Activated CD4-positive, alpha-beta T cell treated with anti-CD3 and anti-CD28 coated beads for 4 hours (primary cell): ENCODE measurements at regions not wholly inside any gene's neighbourhood (a gene's known extent, or its start where the extent isn't known, plus 50 kb on each side); places are given as distances from the start of the nearest gene placed in this dataset.

Experiments
- DNase-seq, 2 donors: peaks; one replicate each; pipeline ENCODE4 v3.0.0-alpha.2; 2020

DNA sequence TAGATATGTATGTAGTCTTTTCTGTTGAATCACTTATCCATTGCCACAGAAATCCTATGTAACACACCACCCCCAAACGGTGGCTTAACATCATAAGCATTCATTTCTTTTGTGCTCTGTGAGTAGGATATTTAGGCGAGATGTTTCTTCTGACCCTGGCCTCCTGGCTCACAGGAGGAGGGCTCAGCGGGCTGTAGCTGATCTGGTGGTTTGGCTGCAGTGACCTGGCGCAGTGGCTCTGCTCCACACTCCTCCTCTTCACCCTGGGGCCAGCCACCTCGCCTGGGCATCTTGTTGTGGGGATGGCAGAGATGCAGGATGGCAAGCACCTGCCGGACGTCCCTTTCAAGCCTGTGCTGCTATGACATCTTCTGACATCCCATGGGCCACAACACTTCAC is 147.1 kb upstream of the IRS2 start:
- DNase-seq, result no peak

GRCh38 chr13:109924376-109924775 is 138.0 kb upstream of the IRS2 start:
- DNase-seq, result no peak

- DNase-seq, result no peak
Measured at GRCh38 chr13:109922518-109922917, 136.1 kb upstream of the IRS2 start.

- no peak for DNase-seq
Measured at GRCh38 chr13:109919715-109920375, 133.5 kb upstream of the IRS2 start.

DNA sequence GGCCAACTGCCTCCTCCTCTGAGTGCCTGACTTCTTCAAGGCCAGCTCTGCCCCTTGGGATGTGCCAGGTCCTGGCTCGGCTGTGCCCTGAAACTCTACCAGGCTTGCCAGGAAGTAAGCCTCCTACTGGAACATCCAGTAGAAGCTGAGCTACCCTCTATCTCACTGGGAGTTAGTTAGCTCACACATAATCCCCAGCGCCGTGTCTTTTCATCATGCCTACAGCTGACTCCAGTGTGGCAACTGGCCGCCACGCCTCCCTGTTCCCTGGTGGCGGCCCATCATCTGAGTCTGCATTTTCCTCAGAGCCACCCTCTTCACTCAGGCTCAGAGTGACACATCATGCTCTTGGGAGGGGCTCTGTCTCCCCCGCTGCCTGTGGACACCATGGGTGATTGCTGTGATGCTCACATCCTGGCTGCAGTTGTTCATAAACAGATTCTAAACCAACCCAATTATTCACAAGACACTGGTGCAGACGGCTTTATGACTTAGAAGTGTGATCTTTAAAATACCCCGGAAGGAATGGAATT is 131.9 kb upstream of the IRS2 start:
- no peak for DNase-seq

GRCh38 chr13:109917422-109917821 is 131.0 kb upstream of the IRS2 start:
- DNase-seq, result no peak

DNA sequence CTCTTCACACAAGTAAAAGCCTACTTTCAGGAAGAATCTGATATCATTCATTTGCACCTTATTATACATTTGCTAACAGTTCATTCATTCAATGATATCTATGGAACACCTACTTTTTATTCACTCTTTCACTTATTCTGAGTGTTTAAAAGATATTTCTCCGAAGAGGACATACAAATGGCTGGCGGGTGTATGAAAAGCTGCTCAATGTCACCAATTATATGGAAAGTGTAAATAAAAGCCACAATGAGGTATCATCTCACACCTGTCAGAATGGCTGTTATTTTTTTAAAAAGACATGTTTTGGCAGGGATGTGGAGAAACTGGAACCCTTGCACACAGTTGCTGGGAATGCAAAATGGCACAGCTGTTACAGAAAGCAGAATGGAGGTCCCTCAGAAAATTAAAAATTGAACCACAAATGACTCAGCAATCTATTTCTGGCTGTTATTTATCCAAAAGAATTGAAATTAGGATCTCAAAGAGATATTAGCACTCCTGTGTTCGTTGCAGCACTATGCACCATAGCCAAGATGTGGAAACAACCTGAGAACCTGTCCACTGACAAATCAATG is 127.6 kb upstream of the IRS2 start:
- DNase-seq, result no peak

DNA sequence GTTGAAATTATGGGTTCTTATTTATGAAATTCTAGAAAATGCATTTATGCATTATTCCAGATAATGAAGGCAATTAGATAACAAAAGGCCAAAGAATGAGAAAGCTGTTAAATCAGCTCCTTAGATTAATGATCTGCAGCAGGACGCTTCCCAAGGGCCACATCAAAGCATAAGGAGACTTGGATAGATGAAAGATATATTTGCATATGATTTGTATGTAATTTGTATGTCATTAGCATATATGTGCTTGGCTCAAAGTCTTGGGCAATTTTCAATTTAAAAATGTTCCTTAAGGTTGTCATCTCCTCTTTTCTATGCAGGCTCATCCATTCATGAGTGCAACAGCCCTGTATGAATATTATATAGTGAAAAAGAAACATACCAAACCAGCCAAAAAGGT is 126.8 kb upstream of the IRS2 start:
- DNase-seq, result no peak

DNA sequence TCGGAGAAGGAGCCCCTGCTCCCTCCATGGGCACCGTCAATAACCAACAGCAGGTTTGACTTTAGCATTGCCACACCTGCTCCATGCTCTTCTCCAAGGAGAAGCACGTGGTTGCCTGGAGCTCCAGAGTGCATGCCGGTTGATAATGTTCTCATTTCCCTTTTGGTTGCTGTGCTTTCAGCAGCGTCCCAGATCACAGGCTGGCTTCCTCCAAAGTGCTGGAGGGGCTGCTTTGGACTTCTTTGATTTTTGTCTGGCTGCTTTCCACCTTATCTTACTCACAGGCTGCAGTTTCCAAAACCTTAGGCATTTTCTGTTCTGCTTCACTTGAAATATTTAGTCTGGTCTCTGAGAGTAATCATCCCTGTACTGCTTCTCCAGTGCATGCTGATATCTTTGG is 123.8 kb upstream of the IRS2 start:
- no peak for DNase-seq

DNA sequence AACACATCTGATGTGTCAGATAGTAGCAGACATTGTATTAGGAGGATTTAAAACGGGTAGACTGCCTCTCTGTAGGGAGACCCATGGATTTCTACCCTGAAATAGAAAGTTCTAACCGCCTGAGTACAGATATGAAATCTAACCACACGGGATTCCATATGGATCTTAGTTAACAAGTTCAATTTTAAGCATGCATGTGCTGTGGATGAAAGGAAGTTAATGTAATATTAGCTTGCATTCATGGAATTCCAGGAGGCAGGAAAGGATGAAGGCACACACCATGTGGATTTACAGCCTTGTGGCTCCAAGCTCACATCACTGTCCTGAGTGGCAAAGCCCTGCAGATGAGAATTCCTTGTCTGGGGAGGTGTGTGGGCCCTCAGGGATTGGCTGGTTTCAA is 120.6 kb upstream of the IRS2 start:
- DNase-seq, result no peak

DNA sequence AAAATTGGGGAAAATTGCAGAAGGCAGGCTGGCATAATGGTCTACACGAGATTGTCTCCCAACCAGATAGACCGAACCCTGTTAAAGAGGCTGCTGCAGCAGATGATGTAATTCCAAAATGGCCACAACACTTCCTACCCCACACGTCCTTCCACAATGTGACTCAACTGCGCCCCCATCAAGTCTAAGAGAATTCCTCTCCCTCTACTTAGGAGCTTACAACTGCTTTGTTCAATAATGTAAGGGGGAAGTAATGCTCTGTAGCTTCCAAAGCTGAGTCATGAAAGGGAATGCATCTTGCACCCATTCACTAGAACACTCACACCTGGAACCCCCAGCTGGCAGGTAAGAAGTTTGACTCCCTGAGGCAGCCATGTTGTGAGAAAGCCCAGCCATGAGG is 117.8 kb upstream of the IRS2 start:
- no peak for DNase-seq

DNA sequence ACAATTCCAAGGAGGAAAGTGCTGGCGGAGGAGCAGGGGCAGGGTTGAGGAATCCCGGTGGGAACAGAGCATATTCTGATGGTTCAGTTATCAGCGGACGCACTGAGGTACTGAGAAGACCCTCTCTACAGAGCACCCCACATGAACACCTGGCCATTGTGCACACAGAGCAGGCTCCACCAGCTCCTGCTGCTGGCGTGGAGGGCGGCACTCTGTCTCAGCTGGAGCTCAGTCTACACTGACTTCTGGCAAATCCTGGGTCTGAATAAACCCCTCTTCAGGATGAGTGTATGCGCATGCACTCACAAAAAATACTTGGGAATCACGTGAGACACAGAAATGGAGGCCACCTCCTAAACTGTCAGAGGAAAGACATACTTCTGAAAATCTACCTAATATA is 114.4 kb upstream of the IRS2 start:
- DNase-seq, result no peak

DNA sequence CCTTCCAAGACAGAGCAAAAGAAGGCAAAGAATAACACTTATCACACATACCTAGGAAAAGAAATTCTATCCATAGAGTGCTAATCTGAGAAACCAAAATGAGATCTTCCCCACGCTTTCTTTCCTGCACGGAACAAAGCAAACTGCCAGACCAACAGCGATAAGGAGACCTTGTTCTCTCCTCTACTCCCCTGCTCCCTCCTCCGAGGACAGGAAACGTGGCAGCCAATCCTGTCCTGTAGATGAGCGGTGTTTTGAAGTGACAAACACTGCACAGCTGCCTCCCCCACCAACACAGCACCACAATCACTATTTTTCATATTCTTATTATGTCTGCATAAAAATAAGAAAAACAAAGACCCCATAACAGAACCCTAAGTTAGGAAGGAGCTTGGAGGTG is 113.9 kb upstream of the IRS2 start:
- no peak for DNase-seq

- DNase-seq, result no peak
Measured at GRCh38 chr13:109899748-109900147, 113.4 kb upstream of the IRS2 start.

DNA sequence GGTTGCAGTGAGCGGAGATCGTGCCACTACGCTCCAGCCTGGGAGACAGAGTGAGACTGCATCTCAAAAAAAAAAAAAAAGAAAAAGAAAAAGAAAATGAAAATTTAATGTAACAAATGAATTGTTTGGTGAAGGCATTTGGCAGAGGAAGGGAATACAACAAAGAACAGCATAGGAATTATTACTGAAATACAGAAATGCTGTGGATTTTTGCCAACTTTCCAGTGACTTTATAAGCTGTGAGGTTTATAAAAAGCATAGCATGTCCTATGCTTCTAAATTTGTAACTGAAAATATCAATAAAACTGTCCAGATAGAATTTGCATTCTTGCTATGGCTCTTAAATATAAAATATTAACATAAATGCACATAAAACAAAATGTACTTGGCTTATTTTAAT is 112.9 kb upstream of the IRS2 start:
- DNase-seq, result no peak

DNA sequence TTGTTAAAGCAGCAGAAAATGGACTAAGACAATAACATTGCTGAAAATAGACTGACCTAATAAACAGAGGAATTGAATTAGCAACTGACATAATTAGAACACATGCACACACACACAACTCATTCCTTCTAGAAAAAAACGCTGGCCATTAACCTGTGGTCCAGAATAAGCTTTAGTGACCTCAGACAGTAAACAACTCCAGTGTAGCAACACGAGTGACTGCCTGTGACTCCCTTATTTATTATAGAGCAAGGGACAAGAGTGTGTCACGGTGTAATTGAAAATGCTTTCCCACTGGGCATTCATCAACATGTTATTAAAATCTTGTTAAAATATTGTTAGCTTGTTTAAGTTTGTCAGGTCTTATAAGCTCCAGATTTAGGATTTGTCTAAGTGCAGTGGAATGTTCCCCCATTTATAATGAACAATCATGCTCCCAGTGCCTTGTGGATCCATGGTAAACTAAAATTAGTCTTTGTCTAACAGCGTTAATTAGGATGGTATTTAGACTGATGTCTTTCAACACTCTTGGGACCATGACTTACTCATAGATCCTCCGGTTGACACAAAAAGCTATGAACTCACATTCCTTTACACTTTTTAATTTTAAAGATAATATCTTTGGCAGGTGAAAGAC is 111.7 kb upstream of the IRS2 start:
- DNase-seq, result no peak

DNA sequence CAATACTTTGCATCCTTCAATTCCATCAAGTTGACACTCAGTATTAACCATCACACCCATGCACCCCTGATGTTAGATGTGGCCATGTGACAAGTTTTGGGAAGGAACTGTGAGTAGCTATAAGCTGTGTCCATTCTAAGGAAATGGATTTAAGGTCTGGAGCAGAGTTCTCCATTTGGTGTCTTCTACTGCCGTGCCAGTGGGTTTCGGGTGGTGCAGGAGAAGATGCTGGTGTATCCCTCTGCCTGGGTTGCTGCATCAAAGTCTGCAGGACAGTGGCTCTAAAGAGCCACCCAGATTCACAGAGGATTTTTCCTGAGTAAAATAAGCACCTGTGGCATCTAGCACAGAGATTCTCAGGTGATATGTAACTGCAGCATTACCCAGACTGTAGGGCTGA is 105.7 kb upstream of the IRS2 start:
- no peak for DNase-seq

DNA sequence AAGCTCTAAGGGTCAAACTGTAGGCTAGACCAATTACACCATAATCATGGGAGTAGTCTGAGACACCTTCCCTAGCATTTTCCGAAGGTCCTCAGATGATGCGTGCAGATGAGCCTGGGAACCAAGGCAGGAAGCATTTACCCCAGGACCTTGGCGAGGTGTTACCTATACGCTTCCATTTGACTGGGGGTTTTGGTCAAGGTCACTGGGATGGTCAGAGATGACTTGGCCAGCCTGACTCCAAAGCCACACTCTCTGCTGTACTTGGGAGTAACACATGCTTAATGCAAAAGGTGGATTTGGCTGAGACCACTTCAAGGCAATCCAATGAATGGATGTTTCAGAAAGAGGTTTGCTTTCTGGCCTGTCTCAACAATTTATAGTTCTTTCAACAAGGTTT is 98.9 kb upstream of the IRS2 start:
- no peak for DNase-seq

DNA sequence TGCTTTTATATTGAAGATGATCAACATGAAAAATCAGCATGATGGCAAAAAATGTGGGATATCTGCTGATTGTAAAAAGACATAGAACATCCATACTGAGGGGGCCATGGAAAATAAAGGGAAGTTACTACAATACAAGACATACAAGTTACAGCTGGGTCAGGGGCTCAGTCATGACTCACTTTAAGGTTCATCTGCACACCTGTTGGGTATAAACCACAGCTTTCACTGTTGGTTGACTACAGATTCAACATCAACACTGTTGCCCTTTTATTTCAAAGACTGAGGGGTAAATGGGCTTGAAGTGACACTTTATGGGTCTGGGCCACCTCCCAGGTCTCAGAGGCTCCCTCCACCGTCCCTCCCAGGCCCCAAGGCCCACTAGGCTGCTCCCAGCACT is 98.1 kb upstream of the IRS2 start:
- DNase-seq, result no peak

DNA sequence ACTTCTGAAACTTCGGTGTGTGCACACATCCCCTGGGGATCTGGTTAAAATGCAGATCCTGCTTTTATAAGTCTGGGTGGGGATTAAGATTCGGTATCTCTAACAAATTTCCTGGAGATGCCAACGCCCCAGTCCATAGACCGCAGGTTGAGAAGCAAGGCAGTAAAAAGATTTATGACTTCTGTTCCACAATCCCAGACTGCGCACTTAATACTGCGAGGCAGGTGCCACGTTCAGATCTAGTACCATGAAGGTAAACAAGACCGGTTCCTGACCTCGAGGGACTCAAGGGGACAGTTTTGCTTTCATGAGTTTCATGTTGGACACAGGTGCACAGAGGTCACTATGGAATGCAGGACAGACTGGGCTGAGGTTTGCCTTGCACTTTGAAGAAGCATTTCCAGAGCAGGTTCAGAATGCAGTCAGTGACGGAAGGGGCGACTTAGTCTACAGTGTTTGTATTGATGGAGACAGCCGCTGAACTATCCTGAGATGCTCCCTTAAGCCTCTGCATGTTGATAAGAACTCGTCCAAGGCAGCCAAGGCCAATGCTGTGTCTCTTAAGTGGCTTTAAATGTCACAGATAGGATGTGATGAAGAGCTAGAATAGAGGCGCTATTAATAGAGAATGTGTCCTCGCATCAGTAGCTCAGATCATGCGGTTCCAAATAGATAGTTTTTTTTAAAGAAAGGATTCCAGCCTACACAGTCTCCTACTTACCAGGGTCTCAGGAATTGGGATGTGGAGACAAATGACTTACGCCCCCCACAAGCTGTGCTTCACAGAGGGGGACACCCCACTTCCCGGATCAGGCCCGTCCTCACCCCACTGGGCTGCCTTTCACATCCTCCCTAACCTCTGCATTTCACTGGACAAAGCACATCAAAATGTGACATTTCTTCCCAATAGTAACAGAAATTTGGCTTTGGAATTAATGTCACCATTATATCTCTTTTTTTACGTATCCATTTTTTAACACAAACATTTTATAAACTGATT is 97.1 kb upstream of the IRS2 start:
- DNase-seq, result no peak

- DNase-seq, result no peak
Measured at GRCh38 chr13:109881961-109882558, 95.7 kb upstream of the IRS2 start.

DNA sequence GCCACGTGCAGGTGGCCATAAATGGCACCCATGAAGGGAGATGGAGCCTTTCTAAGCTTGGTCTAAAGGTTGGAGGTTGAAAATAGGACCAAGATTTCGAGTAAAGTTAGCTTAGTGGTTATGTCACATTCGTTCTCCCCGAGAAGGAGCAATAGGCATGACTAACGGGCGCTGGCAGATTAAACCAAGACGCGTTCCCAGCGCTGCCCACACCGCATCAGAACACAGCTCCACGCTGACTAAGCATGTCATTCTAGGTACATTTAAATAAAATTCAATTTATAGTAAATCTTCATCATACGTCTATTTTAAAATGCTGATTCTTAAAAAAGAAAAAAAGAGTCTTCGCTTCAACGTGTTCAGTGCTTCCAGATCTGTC is 95.0 kb upstream of the IRS2 start:
- no peak for DNase-seq
